HepG2 (cell line): ENCODE measurements at regions not wholly inside any gene's neighbourhood (a gene's known extent, or its start where the extent isn't known, plus 50 kb on each side); places are given as distances from the start of the nearest gene placed in this dataset.

Experiments
- ATAC-seq: fragments of 200-7000 bp; cut with Tn5 transposase; 3 replicates; pipeline ENCODE4 v1.9.1; 2020; ENCODE audit warnings: mild to moderate bottlenecking, moderate library complexity
- BruUV-seq: library from RNA; stranded (reverse); fragments of 400-500 nt; replicated peaks from 2 replicates; lab custom pipeline; 2021; lab: Mats Ljungman, UMichigan
- CTCF ChIA-PET: fragments of 300-600 bp; formaldehyde crosslinking; extraction: SDS; loops from one replicate; lab custom pipeline; 2021; ENCODE audit warnings: low total read pairs, inconsistent platforms, low intra/inter-chr PET ratio; lab: Yijun Ruan, JAX
- POLR2A ChIA-PET: fragments of 350-600 bp; sonication (Branson Sonifier 250); formaldehyde crosslinking; loops from one replicate; lab custom pipeline; 2020; ENCODE audit warnings: antibody characterized with exemption, inconsistent platforms; lab: Yijun Ruan, JAX
- DNase-seq: peaks from one replicate; pipeline ENCODE4 v3.0.0-alpha.2; 2015; ENCODE audit warnings: low spot score
- FAIRE-seq: peaks from 3 replicates; lab custom pipeline; 2011; peaks lifted over from hg19 to GRCh38; lab: Jason Lieb, UNC
- H2AFZ ChIP-seq: one replicate; pipeline ENCODE4 v1.6.1; 2011; ENCODE audit warnings: low read length, inconsistent platforms
- H3K27ac ChIP-seq: fragments of 300-600 bp; 3 replicates; pipeline ENCODE4 v1.8.0; 2011; ENCODE audit warnings: mixed run types, mild to moderate bottlenecking, mixed read lengths, low read length, inconsistent platforms; ENCODE audit not compliant: insufficient read depth; ENCODE audit errors: extremely low read length
- H3K27me3 ChIP-seq, 2 experiments: fragments of 200-600 bp in 1 of 2; 2 replicates in 1 of 2; 3 replicates in 1 of 2; pipeline versions ENCODE4 v1.6.0 to v1.8.0; 2011; ENCODE audit warnings: low read length in 2 of 2, mild to moderate bottlenecking in 2 of 2, moderate library complexity in 2 of 2, inconsistent platforms in 1 of 2; ENCODE audit not compliant: insufficient read depth in 2 of 2, control insufficient read depth in 1 of 2
- H3K36me3 ChIP-seq, 2 experiments: fragments of 200-600 bp in 1 of 2; replicated peaks in 1 of 2; 2 replicates in 1 of 2; 3 replicates in 1 of 2; pipeline versions ENCODE4 v1.5.1 to v1.8.0; 2011; ENCODE audit warnings: low read length in 2 of 2, inconsistent platforms in 1 of 2; ENCODE audit not compliant: insufficient read depth in 2 of 2, control insufficient read depth in 1 of 2
- H3K4me1 ChIP-seq: 2 replicates; pipeline ENCODE4 v1.5.1; 2012; ENCODE audit warnings: low read length, inconsistent platforms; ENCODE audit not compliant: insufficient read depth
- H3K4me2 ChIP-seq: 2 replicates; pipeline ENCODE4 v1.6.0; 2011; ENCODE audit warnings: low read depth, low read length, inconsistent platforms
- H3K4me3 ChIP-seq, 3 experiments: fragments of 200-600 bp in 1 of 3; sonication (generic), shearing (Covaris generic) in 1 of 3; replicated peaks in 1 of 3; 2 replicates each; pipeline ENCODE4 v1.5.1; 2011 to 2016; ENCODE audit warnings: low read length in 3 of 3, inconsistent platforms in 2 of 3, low read depth in 2 of 3, mild to moderate bottlenecking in 2 of 3, control low read depth in 1 of 3, mixed read lengths in 1 of 3; ENCODE audit not compliant: insufficient read depth in 1 of 3
- H3K79me2 ChIP-seq: one replicate; pipeline ENCODE4 v1.6.1; 2011; ENCODE audit warnings: low read length, inconsistent platforms; ENCODE audit not compliant: insufficient read depth
- H3K9ac ChIP-seq: 2 replicates; pipeline ENCODE4 v1.6.0; 2011; ENCODE audit warnings: mild to moderate bottlenecking, low read depth, low read length, inconsistent platforms; ENCODE audit not compliant: insufficient read depth
- H3K9me3 ChIP-seq: 2 replicates; pipeline ENCODE4 v1.5.1; 2012; ENCODE audit warnings: mild to moderate bottlenecking, low read length
- H4K20me1 ChIP-seq: 2 replicates; pipeline ENCODE4 v1.6.0; 2011; ENCODE audit warnings: inconsistent platforms, mild to moderate bottlenecking, low read length, moderate library complexity; ENCODE audit not compliant: insufficient read depth
- ARID3A ChIP-seq: IDR thresholded peaks from 2 replicates; pipeline ENCODE4 v1.6.1; 2012; ENCODE audit warnings: low read depth, low read length, improper control_type of control experiment
- ATAD3A ChIP-seq: sonication (generic); formaldehyde crosslinking; IDR thresholded peaks from 2 replicates; pipeline ENCODE4 v1.4.0; 2020; ENCODE audit warnings: missing genetic modification reagents
- ATRX ChIP-seq: sonication (generic); formaldehyde crosslinking; IDR thresholded peaks from 2 replicates; pipeline ENCODE4 v1.4.0; 2020; ENCODE audit warnings: missing genetic modification reagents, borderline replicate concordance
- CEBPG ChIP-seq: IDR thresholded peaks from 2 replicates; pipeline ENCODE4 v1.6.1; 2016
- FOXM1 ChIP-seq: sonication (generic); formaldehyde crosslinking; IDR thresholded peaks from 2 replicates; pipeline ENCODE4 v1.5.0; 2020; ENCODE audit warnings: missing genetic modification reagents
- HES4 ChIP-seq: sonication (generic); formaldehyde crosslinking; IDR thresholded peaks from 2 replicates; pipeline ENCODE4 v1.9.0; 2021; ENCODE audit warnings: mild to moderate bottlenecking, missing genetic modification reagents, borderline replicate concordance
- MAF1 ChIP-seq: sonication (generic); formaldehyde crosslinking; IDR thresholded peaks from 2 replicates; pipeline ENCODE4 v1.5.0; 2020; ENCODE audit warnings: missing genetic modification reagents, borderline replicate concordance
- NR0B2 ChIP-seq: sonication (generic); formaldehyde crosslinking; IDR thresholded peaks from 2 replicates; pipeline ENCODE4 v1.4.0; 2020; ENCODE audit warnings: mild to moderate bottlenecking, missing genetic modification reagents
- POLR2AphosphoS2 ChIP-seq: IDR thresholded peaks from 2 replicates; pipeline ENCODE4 v1.6.1; 2011; ENCODE audit warnings: low read depth, low read length, improper control_type of control experiment
- SRF ChIP-seq: IDR thresholded peaks from 2 replicates; pipeline ENCODE4 v1.6.1; 2011; ENCODE audit warnings: mild to moderate bottlenecking, low read depth, low read length, moderate library complexity
- ZBTB49 ChIP-seq: sonication (generic); formaldehyde crosslinking; IDR thresholded peaks from 2 replicates; pipeline ENCODE4 v1.4.0; 2020; ENCODE audit warnings: missing genetic modification reagents, borderline replicate concordance
- ZBTB8A ChIP-seq: sonication (generic); formaldehyde crosslinking; IDR thresholded peaks from 2 replicates; pipeline ENCODE4 v1.4.0; 2020; ENCODE audit warnings: mild to moderate bottlenecking, low read depth, missing genetic modification reagents, borderline replicate concordance
- ZNF337 ChIP-seq: sonication (generic); formaldehyde crosslinking; IDR thresholded peaks from 2 replicates; pipeline ENCODE4 v1.5.1; 2020; ENCODE audit warnings: missing genetic modification reagents, low read depth, mild to moderate bottlenecking, borderline replicate concordance
- ZNF44 ChIP-seq: sonication (generic); formaldehyde crosslinking; IDR thresholded peaks from 2 replicates; pipeline ENCODE4 v1.5.1; 2020; ENCODE audit warnings: mild to moderate bottlenecking, missing genetic modification reagents
- ZNF501 ChIP-seq: sonication (generic); formaldehyde crosslinking; IDR thresholded peaks from 2 replicates; pipeline ENCODE4 v1.5.1; 2020; ENCODE audit warnings: mild to moderate bottlenecking, moderate library complexity, missing genetic modification reagents
- ZNF550 ChIP-seq: sonication (generic); formaldehyde crosslinking; IDR thresholded peaks from 2 replicates; pipeline ENCODE4 v1.4.0; 2020; ENCODE audit warnings: mild to moderate bottlenecking, missing genetic modification reagents, borderline replicate concordance
- ZNF615 ChIP-seq: sonication (generic); formaldehyde crosslinking; IDR thresholded peaks from 2 replicates; pipeline ENCODE4 v1.5.0; 2020; ENCODE audit warnings: mild to moderate bottlenecking, missing genetic modification reagents, borderline replicate concordance
- ZNF737 ChIP-seq: sonication (generic); formaldehyde crosslinking; IDR thresholded peaks from 2 replicates; pipeline ENCODE4 v1.5.0; 2020; ENCODE audit warnings: missing genetic modification reagents, mild to moderate bottlenecking, borderline replicate concordance
- WGBS: methylation state at CpG from one replicate; pipeline ENCODE4 v1.1.6; 2017; ENCODE audit warnings: low lambda C conversion rate; 5-methylcytosine and 5-hydroxymethylcytosine counted together
- in situ Hi-C: cut with HindIII; loops from 2 replicates; pipeline ENCODE4 v1.10.0; 2017; ENCODE audit warnings: low pct_unique_long_range_greater_than_20kb; ENCODE audit not compliant: extremely low pct_ligation_motif_present
- intact Hi-C: fragments of 100-400 bp; cut with micrococcal nuclease; formaldehyde crosslinking; loops from one replicate; pipeline ENCODE4 v1.10.0; 2022; ENCODE audit not compliant: unreplicated experiment

GRCh38 chr16:76964464-76965154 lies 226.4 kb upstream of the MON1B start:
- H3K9ac ChIP-seq, result no peak overlapping the region
- H3K4me3 ChIP-seq, result no peak overlapping the region
- in situ Hi-C loops (no loop called here), intact Hi-C loops (no loop called here)
- TF ChIP-seq ZNF44 (CRISPR knock-in tag) (no peak), ZNF501 (CRISPR knock-in tag) (no peak), NR0B2 (CRISPR knock-in tag) (no peak), ZNF615 (no peak), CEBPG (no peak), ATAD3A (CRISPR knock-in tag) (no peak), FOXM1 (CRISPR knock-in tag) (no peak), POLR2AphosphoS2 (no peak), MAF1 (CRISPR knock-in tag) (no peak), ZNF550 (CRISPR knock-in tag) (no peak), HES4 (CRISPR knock-in tag) (no peak), SRF (no peak), ZNF737 (no peak), ZNF337 (CRISPR knock-in tag) (no peak), ZBTB49 (CRISPR knock-in tag) (no peak), ATRX (CRISPR knock-in tag) (no peak), ARID3A (no peak), ZBTB8A (CRISPR knock-in tag) (no peak)
- BruUV-seq, result no TSS peak
- ChIA-PET POLR2A (no interaction called here), CTCF (no interaction called here)
- no peaks in the 10 kb centered on the region for H4K20me1 ChIP-seq
- no peaks in the 10 kb centered on the region for H3K27me3 ChIP-seq
- DNase-seq, result no peak
- no peak for FAIRE-seq
- peaks cover 15% of the 10 kb centered on the region for H3K9me3 ChIP-seq
- H3K4me1 ChIP-seq, result no peaks in the 10 kb centered on the region
- H3K36me3 ChIP-seq, result no peaks in the 10 kb centered on the region
- WGBS, result 0% methylated on average over 2 of the region's 2 CpGs
- H3K4me2 ChIP-seq, result no peak overlapping the region
- no peaks in the 10 kb centered on the region for H3K79me2 ChIP-seq
- no peak overlapping the region for H3K27ac ChIP-seq
- ATAC-seq, result no peak
- H2AFZ ChIP-seq, result no peak overlapping the region
